Psoas muscle (tissue), 7 donors: ENCODE measurements at regions not wholly inside any gene's neighbourhood (a gene's known extent, or its start where the extent isn't known, plus 50 kb on each side); places are given as distances from the start of the nearest gene placed in this dataset.
A peak's percentile ranks its signal among the peaks of the same experiment; 100 is the strongest.

Experiments
- ATAC-seq, 4 donors: fragments of 200-7000 bp; cut with Tn5 transposase; one replicate each; pipeline ENCODE4 v1.9.1; 2020; ENCODE audit warnings: moderate library complexity in 3 of 4, mild to moderate bottlenecking in 2 of 4
- DNase-seq, 2 donors: peaks; one replicate each; pipeline ENCODE4 v3.0.0-alpha.2; 2020
- H3K27ac ChIP-seq: fragments of 200-600 bp; one replicate; pipeline ENCODE4 v1.8.0; 2022
- H3K27me3 ChIP-seq, 3 donors: fragments of 200-600 bp in 1 of 3; one replicate each; pipeline versions ENCODE4 v1.6.1 to v1.8.0; 2013 to 2022; ENCODE audit warnings: low read length in 2 of 3, mild to moderate bottlenecking in 2 of 3, moderate library complexity in 1 of 3; ENCODE audit not compliant: insufficient read depth in 3 of 3
- H3K36me3 ChIP-seq, 2 donors: fragments of 200-600 bp in 1 of 2; one replicate each; pipeline versions ENCODE4 v1.6.1 to v1.8.0; 2013 to 2022; ENCODE audit warnings: low read depth in 1 of 2, mild to moderate bottlenecking in 1 of 2, moderate library complexity in 1 of 2; ENCODE audit not compliant: insufficient read depth in 1 of 2
- H3K4me1 ChIP-seq: fragments of 200-600 bp; one replicate; pipeline ENCODE4 v1.8.0; 2022
- H3K4me3 ChIP-seq: fragments of 200-600 bp; one replicate; pipeline ENCODE4 v1.8.0; 2022; ENCODE audit warnings: mild to moderate bottlenecking
- H3K9me3 ChIP-seq: fragments of 200-600 bp; one replicate; pipeline ENCODE4 v1.8.0; 2022
- WGBS, 3 donors: extraction: QIAGEN DNeasy Blood & Tissue Kit; methylation state at CpG; one replicate each; pipeline versions ENCODE4 v1.1.6 to v1.1.7; 2013; 5-methylcytosine and 5-hydroxymethylcytosine counted together
- intact Hi-C, 2 donors: fragments of 100-400 bp; cut with DNase I; formaldehyde crosslinking; loops; one replicate each; pipeline versions ENCODE4 v1.11.0 to v1.14.2; 2022
- TF ChIP-seq, protein P1 (sequence below): fragments of 200-600 bp; IDR thresholded peaks from one replicate; pipeline ENCODE4 v1.8.0; 2022; ENCODE audit warnings: antibody characterized with exemption
- donor health status: healthy with polysubstance abuse.
- donor health status: DM: no; HTN: no; CAD: no; lungs with moderate emphysema.
- donor health status: Bipolar disorder and iron deficiency.
- donor health status: healthy.
- donor health status: DM: yes; HTN: yes; CAD: no.
- donor health status: DM: no; HTN: no; CAD: no.
- donor health status: DM: yes; HTN: yes; CAD: no.

DNA sequence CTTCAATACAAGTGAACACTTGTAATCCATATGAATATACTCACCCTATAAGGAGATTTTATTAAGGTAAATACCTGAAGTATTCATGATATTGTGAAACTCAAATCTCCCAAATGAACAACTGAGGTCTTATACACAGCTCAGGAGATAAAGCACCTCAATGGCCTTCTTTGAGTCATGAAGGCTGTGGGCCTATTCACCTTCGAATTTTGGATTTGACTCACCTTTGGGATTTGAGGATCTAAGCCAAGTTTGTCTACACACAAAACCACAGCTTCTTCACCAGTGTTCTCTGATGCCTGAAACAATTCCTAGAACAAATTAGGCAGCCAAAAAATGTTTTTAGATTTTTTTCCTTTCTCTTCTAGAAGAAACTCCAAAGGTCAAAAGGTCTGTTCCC lies 194.1 kb downstream of the NUAK1 start:
- H3K4me1 ChIP-seq = peaks cover 3% of the 10 kb centered on the region

DNA sequence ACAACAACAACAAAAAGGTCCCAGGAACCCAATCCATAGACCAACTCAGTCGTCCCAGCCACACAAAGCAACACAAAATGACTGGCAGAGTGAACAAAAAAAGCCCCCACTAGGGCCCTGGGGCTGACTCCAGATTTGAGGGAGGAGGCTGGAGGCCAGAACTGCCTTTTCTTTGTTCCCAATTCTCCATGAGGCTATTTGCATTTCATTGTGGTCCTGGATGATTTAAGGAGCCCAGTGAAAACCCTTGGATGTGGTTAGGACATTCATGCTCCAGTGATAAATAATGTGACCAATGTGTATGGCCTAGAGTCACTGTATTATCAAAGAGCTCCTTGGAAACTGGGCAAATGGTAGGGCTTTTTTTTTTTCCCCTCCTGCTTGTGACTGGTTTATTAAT lies 192.9 kb downstream of the NUAK1 start:
- H3K4me3 ChIP-seq = no peak overlapping the region
- TF ChIP-seq, protein P1, sequence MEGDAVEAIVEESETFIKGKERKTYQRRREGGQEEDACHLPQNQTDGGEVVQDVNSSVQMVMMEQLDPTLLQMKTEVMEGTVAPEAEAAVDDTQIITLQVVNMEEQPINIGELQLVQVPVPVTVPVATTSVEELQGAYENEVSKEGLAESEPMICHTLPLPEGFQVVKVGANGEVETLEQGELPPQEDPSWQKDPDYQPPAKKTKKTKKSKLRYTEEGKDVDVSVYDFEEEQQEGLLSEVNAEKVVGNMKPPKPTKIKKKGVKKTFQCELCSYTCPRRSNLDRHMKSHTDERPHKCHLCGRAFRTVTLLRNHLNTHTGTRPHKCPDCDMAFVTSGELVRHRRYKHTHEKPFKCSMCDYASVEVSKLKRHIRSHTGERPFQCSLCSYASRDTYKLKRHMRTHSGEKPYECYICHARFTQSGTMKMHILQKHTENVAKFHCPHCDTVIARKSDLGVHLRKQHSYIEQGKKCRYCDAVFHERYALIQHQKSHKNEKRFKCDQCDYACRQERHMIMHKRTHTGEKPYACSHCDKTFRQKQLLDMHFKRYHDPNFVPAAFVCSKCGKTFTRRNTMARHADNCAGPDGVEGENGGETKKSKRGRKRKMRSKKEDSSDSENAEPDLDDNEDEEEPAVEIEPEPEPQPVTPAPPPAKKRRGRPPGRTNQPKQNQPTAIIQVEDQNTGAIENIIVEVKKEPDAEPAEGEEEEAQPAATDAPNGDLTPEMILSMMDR = no peak
- DNase-seq (no peak), ATAC-seq (no peak)
- H3K27ac ChIP-seq = no peak overlapping the region
- H3K4me1 ChIP-seq = peaks cover 3% of the 10 kb centered on the region
- no peaks in the 10 kb centered on the region for H3K27me3 ChIP-seq
- no peaks in the 10 kb centered on the region for H3K36me3 ChIP-seq
- 83 to 84% (median 83%) methylated on average over 1 of the region's 1 CpG for WGBS, 3 donors
- peaks cover 3% of the 10 kb centered on the region for H3K9me3 ChIP-seq
- intact Hi-C loops = no loop called here

More for the DNA sequence above, 194.1 kb downstream of the NUAK1 start:
- intact Hi-C loops = no loop called here
- ATAC-seq = no peak
- Histone ChIP-seq H3K36me3 (no peaks in the 10 kb centered on the region), H3K4me3 (no peak overlapping the region), H3K27me3 (no peaks in the 10 kb centered on the region), H3K9me3 (peaks cover 3% of the 10 kb centered on the region), H3K27ac (no peak overlapping the region)
- WGBS, 3 donors = 65 to 71% (median 66%) methylated on average over 1 of the region's 1 CpG
- no peak for DNase-seq
- TF ChIP-seq, protein P1 = no peak

DNA sequence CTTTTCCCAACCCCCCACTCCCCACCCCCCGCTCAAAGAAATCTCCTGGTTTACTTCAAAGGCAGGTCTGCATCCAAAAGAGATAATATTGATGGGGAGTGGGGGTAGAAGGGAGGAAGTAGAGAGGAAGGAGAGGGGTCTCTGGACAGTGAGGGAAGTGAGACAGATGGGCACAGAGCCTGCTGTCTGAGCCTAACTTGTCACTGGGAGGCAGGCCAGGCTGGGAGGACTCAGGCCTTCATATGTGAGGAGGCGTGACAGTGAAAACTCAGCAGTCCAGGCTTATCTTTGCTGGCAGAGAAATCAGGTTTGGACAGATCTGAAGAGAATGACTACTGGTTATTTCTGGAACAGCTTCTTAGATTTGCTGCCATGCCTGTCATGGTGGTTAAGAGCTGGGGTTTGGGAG lies 192.3 kb downstream of the NUAK1 start:
- Histone ChIP-seq H3K36me3 (no peaks in the 10 kb centered on the region), H3K27me3 (no peaks in the 10 kb centered on the region), H3K4me3 (no peak overlapping the region), H3K9me3 (peaks cover 3% of the 10 kb centered on the region), H3K27ac (no peak overlapping the region), H3K4me1 (peaks cover 3% of the 10 kb centered on the region)
- WGBS, 3 donors = 88 to 95% (median 92%) methylated on average over 2 of the region's 2 CpGs
- TF ChIP-seq, protein P1 = no peak
- DNase-seq (no peak), ATAC-seq (no peak)
- intact Hi-C loops = no loop called here

DNA sequence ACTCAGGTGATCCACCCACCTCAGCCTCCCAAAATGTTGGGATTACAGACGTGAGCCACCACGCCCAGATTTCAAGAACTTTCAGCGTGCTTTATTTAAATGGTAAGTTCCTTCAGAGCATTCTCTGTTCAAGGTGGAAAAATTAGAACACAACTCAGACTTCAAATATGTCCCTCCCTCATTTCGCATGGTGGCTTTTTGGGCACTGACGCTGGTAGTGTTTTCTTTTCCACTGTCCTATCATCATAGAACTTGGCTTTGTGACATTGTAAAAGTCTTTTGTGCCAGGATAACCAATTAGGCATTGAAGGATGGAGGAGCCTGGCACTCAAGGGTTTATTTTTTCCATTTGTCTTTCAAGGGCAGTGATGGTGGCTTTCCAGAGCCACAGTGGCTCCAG lies 190.8 kb downstream of the NUAK1 start:
- peak in 1 of 4 donors; percentile 34 for ATAC-seq
- DNase-seq = no peak
- no peaks in the 10 kb centered on the region for H3K36me3 ChIP-seq
- 87 to 89% (median 87%) methylated on average over 5 of the region's 5 CpGs for WGBS, 3 donors
- no peaks in the 10 kb centered on the region for H3K27me3 ChIP-seq
- peaks cover 3% of the 10 kb centered on the region for H3K4me1 ChIP-seq
- intact Hi-C loops = no loop called here
- no peak overlapping the region for H3K27ac ChIP-seq
- H3K4me3 ChIP-seq = no peak overlapping the region
- TF ChIP-seq, protein P1 = no peak
- peaks cover 3% of the 10 kb centered on the region for H3K9me3 ChIP-seq

DNA sequence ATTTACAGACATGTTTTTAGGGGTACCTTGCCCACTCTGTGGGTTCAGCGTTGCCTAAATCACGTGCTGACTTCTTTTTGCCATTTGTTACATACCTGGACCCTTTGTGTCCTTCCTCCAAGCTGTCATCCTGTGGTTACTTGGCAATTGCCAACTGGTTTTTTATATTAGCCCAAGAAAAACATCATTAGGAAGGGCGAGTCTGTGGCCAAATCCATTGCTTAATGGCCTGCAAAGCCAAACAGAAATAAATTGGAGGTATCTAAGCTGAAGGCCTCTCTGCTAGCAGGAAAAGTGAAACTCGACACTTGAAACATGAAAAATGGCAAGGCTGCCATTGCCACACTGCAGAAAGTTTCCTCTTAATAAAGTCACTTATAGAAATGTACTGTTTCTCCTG lies 190.4 kb downstream of the NUAK1 start:
- DNase-seq (no peak), ATAC-seq (no peak)
- TF ChIP-seq, protein P1 = no peak
- Histone ChIP-seq H3K4me1 (peaks cover 3% of the 10 kb centered on the region), H3K27me3 (no peaks in the 10 kb centered on the region), H3K9me3 (peaks cover 3% of the 10 kb centered on the region), H3K27ac (no peak overlapping the region), H3K4me3 (no peak overlapping the region), H3K36me3 (no peaks in the 10 kb centered on the region)
- intact Hi-C loops = no loop called here
- 57 to 73% (median 66%) methylated on average over 4 of the region's 4 CpGs for WGBS, 3 donors
